ENCODE measurements at regions not wholly inside any gene's neighbourhood (a gene's known extent, or its start where the extent isn't known, plus 50 kb on each side); places are given as distances from the start of the nearest gene placed in this dataset.

- no peak for TF ChIP-seq GATA3 (IDR thresholded peaks at IDR 0.05; ENCODE audit: low read depth, low read length)
- no peak for TF ChIP-seq GATA2 (IDR thresholded peaks at IDR 0.05; ENCODE audit: low read depth, low read length)
Measured at GRCh38 chr4:187780070-187780469, 215.5 kb upstream of the ZFP42 start.
